Natural killer cell (primary cell): ENCODE measurements at regions not wholly inside any gene's neighbourhood (a gene's known extent, or its start where the extent isn't known, plus 50 kb on each side); places are given as distances from the start of the nearest gene placed in this dataset.

Experiments used
- ATAC-seq, 3 donors: fragments of 150-1000 bp in 2 of 3; fragments of 200-7000 bp in 1 of 3; cut with Tn5 transposase; 1 replicate in 1 of 3; 2 replicates in 2 of 3; pipeline ENCODE4 v1.10.0; 2021; ENCODE audit warnings: mild to moderate bottlenecking in 2 of 3, moderate library complexity in 2 of 3
- DNase-seq, 2 donors: peaks; one replicate each; pipeline versions ENCODE4 v3.0.0 to v3.0.0-alpha.2; 2013 to 2021; ENCODE audit warnings: mixed read lengths in 1 of 2
- H3K27ac ChIP-seq: one replicate; pipeline ENCODE4 v1.5.1; 2013; ENCODE audit warnings: mild to moderate bottlenecking, low read length
- H3K27me3 ChIP-seq: one replicate; pipeline ENCODE4 v1.6.1; 2013; ENCODE audit warnings: low read length; ENCODE audit not compliant: control insufficient read depth, insufficient read depth
- H3K36me3 ChIP-seq: one replicate; pipeline ENCODE4 v1.6.1; 2013; ENCODE audit warnings: low read length; ENCODE audit not compliant: control insufficient read depth, insufficient read depth
- H3K4me1 ChIP-seq: one replicate; pipeline ENCODE4 v1.6.1; 2013; ENCODE audit warnings: low read length; ENCODE audit not compliant: control insufficient read depth, insufficient read depth
- H3K4me3 ChIP-seq: one replicate; pipeline ENCODE4 v1.5.1; 2013; ENCODE audit warnings: low read length
- H3K9me3 ChIP-seq: one replicate; pipeline ENCODE4 v1.6.1; 2013; ENCODE audit warnings: low read length; ENCODE audit not compliant: control insufficient read depth, insufficient read depth
- H3K27ac Mint-ChIP-seq, 2 donors: one replicate each; pipeline ENCODE4 v1.8.0; 2022; ENCODE audit warnings: mild to moderate bottlenecking in 2 of 2, mixed read lengths in 2 of 2, moderate library complexity in 1 of 2
- H3K27me3 Mint-ChIP-seq, 2 donors: one replicate each; pipeline ENCODE4 v1.8.0; 2022; ENCODE audit warnings: low read depth in 2 of 2, mixed read lengths in 2 of 2
- H3K36me3 Mint-ChIP-seq: one replicate; pipeline ENCODE4 v1.8.0; 2022; ENCODE audit warnings: mixed read lengths
- H3K4me1 Mint-ChIP-seq, 2 donors: one replicate each; pipeline ENCODE4 v1.8.0; 2022; ENCODE audit warnings: mixed read lengths in 2 of 2
- H3K4me3 Mint-ChIP-seq: one replicate; pipeline ENCODE4 v1.8.0; 2022; ENCODE audit warnings: mild to moderate bottlenecking, moderate library complexity, mixed read lengths
- H3K9me3 Mint-ChIP-seq, 2 donors: one replicate each; pipeline ENCODE4 v1.8.0; 2022; ENCODE audit warnings: mixed read lengths in 2 of 2
- CTCF ChIP-seq: fragments of 200-600 bp; IDR thresholded peaks from one replicate; pipeline ENCODE4 v1.8.0; 2022; ENCODE audit warnings: antibody characterized with exemption
- WGBS: methylation state at CpG from one replicate; pipeline ENCODE4 v1.1.7; 2013; ENCODE audit warnings: missing lambda C conversion rate; ENCODE audit not compliant: insufficient coverage; 5-methylcytosine and 5-hydroxymethylcytosine counted together
- intact Hi-C: fragments of 100-400 bp; cut with micrococcal nuclease; formaldehyde crosslinking; loops from one replicate; pipeline ENCODE4 v1.14.2; 2022

- no peak for DNase-seq
- H3K9me3 ChIP-seq: no peaks in the 10 kb centered on the region
- ATAC-seq: no peak
- Mint-ChIP-seq H3K9me3 (no peaks in the 10 kb centered on the region), H3K27me3 (peaks cover 0 to 6% of the 10 kb centered on the region in 2 donors), H3K27ac (no peak overlapping the region), H3K36me3 (no peaks in the 10 kb centered on the region), H3K4me3 (no peak overlapping the region), H3K4me1 (no peaks in the 10 kb centered on the region)
- no peaks in the 10 kb centered on the region for H3K36me3 ChIP-seq
- WGBS: 92% methylated on average over 3 of the region's 3 CpGs
- no peak for TF ChIP-seq CTCF
- intact Hi-C loops: no loop called here
- no peaks in the 10 kb centered on the region for H3K4me1 ChIP-seq
- no peaks in the 10 kb centered on the region for H3K27me3 ChIP-seq
- H3K4me3 ChIP-seq: no peak overlapping the region
- no peak overlapping the region for H3K27ac ChIP-seq
These were observed 79.5 kb downstream of the MRPL14 start for GRCh38 chr6:44047801-44048200.

GRCh38 chr6:44047179-44047546, 80.1 kb downstream of the MRPL14 start:
- H3K27ac Mint-ChIP-seq: no peak overlapping the region
- TF ChIP-seq CTCF: no peak
- Histone ChIP-seq H3K4me3 (no peak overlapping the region), H3K36me3 (no peaks in the 10 kb centered on the region), H3K27ac (no peak overlapping the region), H3K4me1 (no peaks in the 10 kb centered on the region), H3K9me3 (no peaks in the 10 kb centered on the region), H3K27me3 (no peaks in the 10 kb centered on the region)
- H3K27me3 Mint-ChIP-seq: peaks cover 0 to 6% of the 10 kb centered on the region in 2 donors
- WGBS: 85% methylated on average over 2 of the region's 2 CpGs
- DNase-seq (no peak), ATAC-seq (no peak)
- no peak overlapping the region for H3K4me3 Mint-ChIP-seq
- intact Hi-C loops: no loop called here
- no peaks in the 10 kb centered on the region for H3K36me3 Mint-ChIP-seq
- no peaks in the 10 kb centered on the region for H3K9me3 Mint-ChIP-seq
- no peaks in the 10 kb centered on the region for H3K4me1 Mint-ChIP-seq

- peaks cover 0 to 6% of the 10 kb centered on the region in 2 donors for H3K27me3 Mint-ChIP-seq
- Histone ChIP-seq H3K4me3 (no peak overlapping the region), H3K27me3 (no peaks in the 10 kb centered on the region), H3K9me3 (no peaks in the 10 kb centered on the region), H3K4me1 (no peaks in the 10 kb centered on the region), H3K36me3 (no peaks in the 10 kb centered on the region), H3K27ac (no peak overlapping the region)
- 80% methylated on average over 6 of the region's 6 CpGs for WGBS
- no peak overlapping the region for H3K27ac Mint-ChIP-seq
- H3K36me3 Mint-ChIP-seq: no peaks in the 10 kb centered on the region
- TF ChIP-seq CTCF: no peak
- no peaks in the 10 kb centered on the region for H3K4me1 Mint-ChIP-seq
- intact Hi-C loops: no loop called here
- no peak for DNase-seq
- no peaks in the 10 kb centered on the region for H3K9me3 Mint-ChIP-seq
- no peak for ATAC-seq
- no peak overlapping the region for H3K4me3 Mint-ChIP-seq
These were observed 80.6 kb downstream of the MRPL14 start for GRCh38 chr6:44046516-44047178.

GRCh38 chr6:44045672-44046015, 81.6 kb downstream of the MRPL14 start:
- H3K27ac ChIP-seq: no peak overlapping the region
- no peak for TF ChIP-seq CTCF
- no peak overlapping the region for H3K4me3 ChIP-seq
- H3K4me1 ChIP-seq: no peaks in the 10 kb centered on the region
- H3K4me3 Mint-ChIP-seq: no peak overlapping the region
- H3K27me3 ChIP-seq: no peaks in the 10 kb centered on the region
- intact Hi-C loops: no loop called here
- no peak overlapping the region for H3K27ac Mint-ChIP-seq
- DNase-seq (no peak), ATAC-seq (no peak)
- H3K9me3 Mint-ChIP-seq: no peaks in the 10 kb centered on the region
- H3K36me3 ChIP-seq: no peaks in the 10 kb centered on the region
- no peaks in the 10 kb centered on the region for H3K9me3 ChIP-seq
- no peaks in the 10 kb centered on the region for H3K36me3 Mint-ChIP-seq
- peaks cover 0 to 6% of the 10 kb centered on the region in 2 donors for H3K27me3 Mint-ChIP-seq
- 100% methylated on average over 1 of the region's 1 CpG for WGBS
- H3K4me1 Mint-ChIP-seq: no peaks in the 10 kb centered on the region
